Right kidney (tissue), 1 donor: ENCODE measurements at regions not wholly inside any gene's neighbourhood (a gene's known extent, or its start where the extent isn't known, plus 50 kb on each side); places are given as distances from the start of the nearest gene placed in this dataset.
A peak's percentile ranks its signal among the peaks of the same experiment; 100 is the strongest.
"Not testable (repeated sequence)": the region's sequence is repeated elsewhere in the genome, so short reads cannot be mapped to it uniquely, and the experiment has no call there.

Experiments
- DNase-seq: peaks from one replicate; pipeline ENCODE4 v3.0.0-alpha.2; 2016

DNA sequence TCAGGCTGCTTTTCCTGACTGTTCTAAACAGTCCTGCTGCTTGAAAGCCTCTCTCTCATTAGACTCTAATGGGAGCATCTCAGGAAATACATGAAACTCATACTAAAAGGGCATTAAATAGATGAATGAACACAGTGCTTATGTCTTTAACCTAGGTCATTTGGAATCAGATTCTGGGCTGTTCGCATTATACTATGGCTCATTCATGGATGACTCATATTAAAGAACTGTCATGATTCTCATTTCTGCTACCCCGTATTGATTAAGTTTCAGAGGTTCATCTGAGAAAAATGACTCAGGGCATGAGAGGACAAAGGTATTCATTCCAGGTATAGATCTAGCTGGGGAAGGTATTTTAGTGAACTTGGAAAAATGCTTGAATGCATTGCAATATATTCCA is 335.5 kb downstream of the GJA1 start:
- DNase-seq = no peak

- no peak for DNase-seq
Measured at GRCh38 chr6:121771937-121772720, 336.7 kb downstream of the GJA1 start.

GRCh38 chr6:121776054-121776453 is 340.6 kb downstream of the GJA1 start:
- no peak for DNase-seq

- peak; percentile 20 for DNase-seq
Measured at GRCh38 chr6:121780325-121781321, 345.2 kb downstream of the GJA1 start.

DNA sequence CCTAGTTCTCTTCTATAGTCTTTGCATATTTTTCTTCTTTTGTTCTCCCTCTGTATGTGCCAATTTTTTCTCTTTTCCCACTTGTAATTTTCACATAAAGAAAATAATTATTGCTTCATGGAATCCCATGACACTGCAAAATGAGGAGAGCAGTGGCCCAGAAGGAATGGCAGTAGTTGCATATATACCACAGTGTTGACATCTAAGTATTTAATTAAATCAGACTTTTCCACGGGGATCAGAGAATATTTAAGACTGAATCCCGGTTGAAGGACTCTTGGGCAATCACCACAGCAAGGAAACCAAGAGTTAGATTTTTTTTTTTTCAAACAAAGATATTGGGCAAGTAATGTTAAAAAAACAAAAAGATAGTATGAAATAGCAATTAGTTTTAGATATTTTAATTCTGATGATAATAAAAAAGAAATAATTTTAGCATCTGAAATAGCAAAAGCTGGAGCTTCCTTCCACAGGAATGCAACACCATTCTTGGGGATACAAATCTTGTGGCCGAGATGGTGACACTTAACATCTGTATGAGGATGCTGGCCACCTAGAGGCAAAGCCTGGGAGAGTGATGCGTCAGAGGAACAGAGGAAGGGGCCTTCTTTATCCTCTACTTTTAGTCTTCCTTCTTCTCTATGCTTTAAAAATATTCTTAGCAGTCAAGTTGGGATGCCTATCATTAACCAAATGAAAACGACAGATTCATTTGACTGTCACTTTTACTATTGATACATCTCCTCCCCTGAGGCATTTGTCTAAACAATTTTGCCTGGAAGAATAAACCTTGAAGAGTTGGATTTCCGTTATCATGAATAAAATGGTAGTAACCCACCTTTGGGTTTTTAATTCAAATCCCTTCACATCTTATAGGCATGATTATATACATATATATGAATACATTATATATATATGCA is 356.2 kb downstream of the GJA1 start:
- no peak for DNase-seq

DNA sequence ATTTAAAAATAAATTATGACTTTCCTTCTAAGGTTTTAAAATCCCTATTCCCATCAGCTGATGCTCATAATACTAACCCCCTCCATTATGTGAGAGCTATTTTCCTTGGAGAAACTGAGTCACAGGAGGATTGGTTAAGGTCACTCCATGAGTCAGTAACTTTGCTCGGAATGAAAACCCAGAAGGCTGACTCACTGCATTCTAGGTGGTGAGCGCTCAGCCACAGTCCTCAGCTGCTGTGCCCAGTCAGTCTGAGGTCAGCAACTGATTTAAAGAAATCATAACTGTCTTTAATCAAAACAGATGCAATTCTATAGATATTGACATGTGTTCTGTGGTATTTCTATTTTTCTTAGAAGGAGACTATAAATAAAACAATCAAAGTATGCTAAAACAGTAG is 359.2 kb downstream of the GJA1 start:
- DNase-seq = no peak

GRCh38 chr6:121797598-121797997 is 362.2 kb downstream of the GJA1 start:
- DNase-seq = not testable (repeated sequence)

DNA sequence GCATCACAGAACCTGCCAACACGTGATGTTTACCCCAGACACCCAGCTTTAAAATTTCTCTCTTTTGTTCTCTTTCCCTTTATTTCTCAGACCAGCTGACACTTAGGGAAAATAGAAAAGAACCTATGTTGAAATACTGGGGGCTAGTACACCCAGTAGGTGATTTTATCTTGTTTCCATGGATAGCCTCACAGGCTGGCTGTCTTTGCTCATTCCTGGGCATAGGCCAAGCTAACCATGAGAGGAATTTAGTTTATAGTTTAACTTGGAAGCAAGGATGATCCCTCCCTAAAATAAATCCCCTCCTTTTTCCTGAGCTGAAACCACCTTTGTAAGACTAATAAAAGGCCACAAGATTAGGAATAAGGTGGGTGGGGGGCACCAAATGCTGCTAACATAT is 362.7 kb downstream of the GJA1 start:
- not testable (repeated sequence) for DNase-seq

DNA sequence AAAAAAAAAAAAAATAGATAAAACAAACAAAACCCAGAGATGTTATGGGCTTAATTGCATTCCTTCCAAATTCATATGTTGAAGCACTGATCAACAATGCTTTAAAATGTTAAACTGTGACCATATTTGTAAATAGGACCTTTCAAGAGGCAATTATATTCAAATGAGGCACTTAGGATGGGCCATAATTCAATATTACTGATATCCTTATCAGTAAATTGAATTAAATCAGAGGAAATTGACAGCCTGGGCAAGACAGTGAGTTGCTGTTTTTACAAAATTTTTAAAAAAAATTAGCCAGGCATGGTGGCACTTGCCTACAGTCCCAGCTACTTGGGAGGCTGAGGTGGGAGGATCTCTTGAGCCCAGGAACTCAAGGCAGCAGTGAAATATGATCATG is 364.1 kb downstream of the GJA1 start:
- no peak for DNase-seq

- DNase-seq = no peak
Measured at GRCh38 chr6:121800047-121800446, 364.6 kb downstream of the GJA1 start.

- DNase-seq = no peak
Measured at GRCh38 chr6:121806116-121806515, 370.7 kb downstream of the GJA1 start.

DNA sequence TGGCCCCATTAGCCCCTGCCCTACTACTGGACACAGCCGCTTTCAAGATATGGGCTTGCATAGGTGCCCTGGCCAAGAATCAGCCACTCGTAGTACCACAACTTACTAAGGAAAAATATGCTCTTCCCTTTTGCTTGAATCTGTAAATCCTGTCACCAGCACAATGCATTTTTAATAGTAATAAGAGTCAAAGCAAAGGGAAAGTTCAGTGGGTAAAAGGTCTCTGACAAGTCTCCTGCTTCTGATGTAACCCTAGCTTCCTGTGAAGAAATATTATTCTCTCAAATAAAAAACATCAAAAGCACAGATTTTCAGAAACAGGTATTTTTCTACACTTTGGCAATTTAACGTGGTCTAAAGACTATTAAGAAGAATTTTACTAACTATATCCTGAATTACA is 373.8 kb downstream of the GJA1 start:
- DNase-seq = no peak

GRCh38 chr6:121810158-121811032 is 374.9 kb downstream of the GJA1 start:
- DNase-seq = no peak

DNA sequence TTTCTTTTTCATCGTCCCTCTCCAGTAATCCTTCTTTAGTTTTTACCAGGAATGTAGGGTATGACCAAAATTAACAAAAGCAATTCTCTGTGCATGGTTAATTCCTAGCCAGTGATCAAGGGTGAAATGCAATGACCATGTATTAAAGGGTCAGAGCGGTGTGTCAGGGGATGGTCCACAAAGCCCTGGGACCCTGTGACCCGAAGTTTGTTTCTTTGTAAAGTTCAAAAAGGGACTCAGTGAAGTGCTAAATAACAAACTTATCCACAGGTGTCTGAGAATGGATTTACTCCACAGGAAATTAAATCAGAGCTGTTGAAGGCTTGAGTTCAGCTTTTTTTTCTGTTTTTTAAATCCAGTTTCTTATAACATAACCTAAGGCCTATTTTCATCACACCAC is 375.7 kb downstream of the GJA1 start:
- no peak for DNase-seq

- DNase-seq = no peak
Measured at GRCh38 chr6:121816361-121816760, 380.9 kb downstream of the GJA1 start.

DNA sequence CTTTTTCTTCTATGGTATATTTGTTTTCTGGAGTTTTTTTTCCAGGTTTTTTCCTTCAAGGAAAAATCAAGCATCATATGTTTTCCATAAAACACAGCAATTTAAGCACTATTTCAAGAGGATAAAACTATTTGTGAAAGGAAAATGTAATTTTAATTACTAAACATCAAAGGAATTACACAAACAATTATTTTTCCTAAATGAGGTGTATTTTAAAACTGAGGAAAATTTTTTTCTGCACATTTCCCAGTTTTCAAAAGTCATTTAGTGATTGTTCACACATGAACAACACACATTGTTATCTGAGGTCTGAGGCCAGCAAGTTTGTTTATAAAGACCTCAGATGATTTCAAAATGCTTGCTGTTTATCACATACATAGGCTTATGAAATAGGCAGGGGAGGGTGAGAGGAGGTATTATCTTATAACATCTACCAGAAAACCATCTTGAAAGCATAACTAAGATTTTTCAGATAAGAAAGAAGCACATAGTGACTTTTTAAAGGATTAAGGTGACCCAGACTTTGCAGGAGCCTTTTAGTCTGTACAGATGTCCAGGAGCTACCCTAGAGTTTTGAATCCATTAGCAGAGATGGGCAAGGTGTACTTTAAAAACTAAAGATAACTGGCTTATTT is 381.6 kb downstream of the GJA1 start:
- no peak for DNase-seq

- no peak for DNase-seq
Measured at GRCh38 chr6:121823437-121823851, 388.0 kb downstream of the GJA1 start.

- no peak for DNase-seq
Measured at GRCh38 chr6:121826156-121826810, 390.8 kb downstream of the GJA1 start.

DNA sequence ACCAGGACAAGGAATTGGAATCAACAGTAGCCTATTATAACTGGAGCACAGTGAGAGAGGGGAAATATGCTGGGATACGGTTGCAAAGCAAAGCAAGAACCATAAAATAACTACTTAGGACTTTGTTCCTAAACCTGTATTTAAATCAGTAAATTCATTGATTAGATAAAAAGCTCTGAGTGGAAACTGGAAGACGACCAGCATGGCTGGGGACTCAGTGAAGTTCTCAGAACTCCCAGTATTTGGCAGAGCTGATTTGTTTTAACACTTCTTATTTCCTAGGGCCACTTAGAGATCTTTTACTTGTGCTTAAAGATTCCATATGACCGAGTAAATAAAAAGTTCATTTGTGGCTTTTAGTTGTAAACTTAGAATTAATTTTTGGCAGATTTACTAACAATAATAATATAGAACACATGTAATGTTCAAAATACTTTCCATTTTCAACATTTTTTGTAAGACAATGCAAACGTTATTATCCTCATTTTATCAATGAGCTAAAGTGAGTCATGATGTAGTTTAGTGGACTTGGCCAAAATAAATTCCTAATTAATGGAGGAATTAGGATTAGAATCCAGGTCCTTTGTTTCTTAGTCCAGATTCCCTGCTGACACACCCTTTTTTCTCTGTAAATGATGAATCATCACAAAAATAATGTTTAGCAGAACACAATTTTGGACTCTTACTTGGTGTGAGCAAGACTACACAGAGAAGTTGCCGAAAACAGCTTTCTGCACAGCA is 392.9 kb downstream of the GJA1 start:
- DNase-seq = no peak
